RWPE2 (cell line): ENCODE measurements at regions not wholly inside any gene's neighbourhood (a gene's known extent, or its start where the extent isn't known, plus 50 kb on each side); places are given as distances from the start of the nearest gene placed in this dataset.

Experiments
- ATAC-seq: fragments of 200-7000 bp; cut with Tn5 transposase; 3 replicates; pipeline ENCODE4 v1.9.1; 2021; ENCODE audit warnings: low read depth
- DNase-seq: peaks from one replicate; pipeline ENCODE4 v3.0.0-alpha.2; 2020; ENCODE audit warnings: low spot score
- H3K27ac ChIP-seq: fragments of 450-650 bp; 2 replicates; pipeline ENCODE4 v1.5.1; 2017; ENCODE audit warnings: mild to moderate bottlenecking; ENCODE audit not compliant: poor library complexity, severe bottlenecking
- H3K27me3 ChIP-seq: fragments of 250-450 bp; sonication (Bioruptor Pico); 2 replicates; pipeline ENCODE4 v1.5.1; 2021; ENCODE audit warnings: mild to moderate bottlenecking, moderate library complexity; ENCODE audit not compliant: insufficient read depth, poor library complexity, severe bottlenecking
- H3K36me3 ChIP-seq: fragments of 250-450 bp; sonication (Bioruptor Pico); 2 replicates; pipeline ENCODE4 v1.5.1; 2020; ENCODE audit warnings: low read depth, mild to moderate bottlenecking, moderate library complexity
- H3K4me1 ChIP-seq: fragments of 250-450 bp; sonication (Bioruptor Pico); 2 replicates; pipeline ENCODE4 v1.5.1; 2021; ENCODE audit warnings: mild to moderate bottlenecking, moderate library complexity; ENCODE audit not compliant: insufficient read depth, poor library complexity, severe bottlenecking
- H3K4me3 ChIP-seq: fragments of 250-450 bp; sonication (Bioruptor Pico); 2 replicates; pipeline ENCODE4 v1.5.1; 2021; ENCODE audit warnings: mild to moderate bottlenecking, moderate library complexity; ENCODE audit not compliant: severe bottlenecking
- H3K9me3 ChIP-seq: fragments of 250-450 bp; sonication (Bioruptor Pico); 2 replicates; pipeline ENCODE4 v1.5.1; 2021; ENCODE audit warnings: mild to moderate bottlenecking, moderate library complexity; ENCODE audit not compliant: severe bottlenecking
- CTCF ChIP-seq: fragments of 450-650 bp; IDR thresholded peaks from one replicate; pipeline ENCODE4 v1.5.1; 2017; ENCODE audit warnings: mild to moderate bottlenecking, moderate library complexity; ENCODE audit not compliant: poor library complexity, severe bottlenecking

DNA sequence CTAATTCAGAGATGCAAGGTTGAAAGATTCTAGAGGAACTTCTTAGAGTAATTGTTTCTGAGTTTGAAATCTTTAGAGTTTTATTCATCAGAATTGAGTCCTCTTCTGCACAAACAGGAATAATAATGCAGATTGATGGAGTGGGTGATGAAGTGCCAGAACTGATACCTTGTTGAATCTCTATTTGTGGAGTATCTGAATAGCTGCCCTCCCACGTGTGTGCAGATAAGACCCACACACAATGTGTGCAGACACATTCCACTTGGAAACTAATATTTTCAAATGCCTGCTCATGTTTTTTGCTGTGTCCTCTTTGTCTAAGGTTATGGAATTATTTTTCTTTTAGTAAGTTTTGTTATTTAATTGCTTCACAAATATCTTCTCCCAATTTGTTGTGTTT is 1167.8 kb upstream of the MAP3K7 start:
- TF ChIP-seq CTCF = no peak
- no peak overlapping the region for H3K27ac ChIP-seq
- DNase-seq (no peak), ATAC-seq (no peak)
- H3K9me3 ChIP-seq = no peaks in the 10 kb centered on the region
- no peak overlapping the region for H3K4me3 ChIP-seq
- H3K4me1 ChIP-seq = no peaks in the 10 kb centered on the region
- H3K36me3 ChIP-seq = no peaks in the 10 kb centered on the region
- H3K27me3 ChIP-seq = peaks cover 1% of the 10 kb centered on the region

DNA sequence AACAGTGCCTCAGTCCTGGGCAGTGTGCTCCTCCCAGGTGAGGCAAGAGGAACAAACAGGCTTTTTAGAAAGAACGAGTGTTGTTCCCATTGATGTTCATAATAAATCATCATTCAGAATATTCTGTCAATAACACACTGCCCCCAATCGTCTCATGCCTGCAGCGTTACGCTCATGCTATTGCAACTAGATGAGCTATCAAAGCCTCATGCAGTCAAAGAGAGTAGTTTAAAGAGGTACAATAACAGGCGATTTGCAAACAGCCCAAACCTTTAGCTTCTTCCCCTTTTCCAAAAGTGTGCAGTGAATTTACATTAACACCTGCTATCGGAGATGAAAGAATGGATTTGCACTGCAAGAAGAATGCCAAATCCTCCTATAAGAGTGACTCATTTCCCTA is 1164.7 kb upstream of the MAP3K7 start:
- H3K27me3 ChIP-seq = no peaks in the 10 kb centered on the region
- H3K36me3 ChIP-seq = no peaks in the 10 kb centered on the region
- H3K27ac ChIP-seq = no peak overlapping the region
- no peaks in the 10 kb centered on the region for H3K9me3 ChIP-seq
- no peaks in the 10 kb centered on the region for H3K4me1 ChIP-seq
- TF ChIP-seq CTCF = no peak
- no peak overlapping the region for H3K4me3 ChIP-seq
- ATAC-seq (no peak), DNase-seq (no peak)

DNA sequence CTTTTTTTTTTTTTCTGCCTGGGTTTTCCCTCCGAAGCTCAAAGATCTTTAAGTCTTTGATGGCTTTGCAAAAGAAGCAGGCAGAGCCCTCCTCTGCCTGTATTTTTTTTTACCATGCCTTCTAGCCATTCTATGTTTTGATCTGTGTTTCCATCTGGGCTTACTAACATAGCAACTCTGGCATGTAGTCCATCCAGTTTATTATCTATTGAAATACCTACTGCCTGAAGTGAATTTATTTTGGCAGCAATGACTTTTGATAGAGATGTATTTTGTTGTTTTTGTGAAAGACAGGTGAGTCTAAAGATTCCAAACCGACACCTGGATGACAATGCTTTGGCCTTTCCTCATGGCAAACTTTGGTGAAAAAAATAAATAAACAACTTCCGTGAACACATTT is 1157.7 kb upstream of the MAP3K7 start:
- Histone ChIP-seq H3K4me1 (no peaks in the 10 kb centered on the region), H3K27ac (no peak overlapping the region), H3K36me3 (no peaks in the 10 kb centered on the region), H3K4me3 (no peak overlapping the region), H3K27me3 (peaks cover 6% of the 10 kb centered on the region), H3K9me3 (no peaks in the 10 kb centered on the region)
- ATAC-seq (no peak), DNase-seq (no peak)
- TF ChIP-seq CTCF = no peak

GRCh38 chr6:91743756-91744155 is 1156.9 kb upstream of the MAP3K7 start:
- no peak overlapping the region for H3K4me3 ChIP-seq
- ATAC-seq = no peak
- DNase-seq = no peak

GRCh38 chr6:91731939-91732338 is 1145.1 kb upstream of the MAP3K7 start:
- H3K4me1 ChIP-seq = no peaks in the 10 kb centered on the region
- H3K27me3 ChIP-seq = no peaks in the 10 kb centered on the region
- H3K4me3 ChIP-seq = no peak overlapping the region
- no peak for DNase-seq
- H3K36me3 ChIP-seq = no peaks in the 10 kb centered on the region
- ATAC-seq = no peak
- no peak overlapping the region for H3K27ac ChIP-seq
- no peak for TF ChIP-seq CTCF
- H3K9me3 ChIP-seq = no peaks in the 10 kb centered on the region

More at GRCh38 chr6:91743756-91744155, 1156.9 kb upstream of the MAP3K7 start:
- Histone ChIP-seq H3K9me3 (no peaks in the 10 kb centered on the region), H3K36me3 (no peaks in the 10 kb centered on the region), H3K27ac (no peak overlapping the region), H3K27me3 (peaks cover 6% of the 10 kb centered on the region), H3K4me1 (no peaks in the 10 kb centered on the region)
- no peak for TF ChIP-seq CTCF
